ENCODE measurements at regions not wholly inside any gene's neighbourhood (a gene's known extent, or its start where the extent isn't known, plus 50 kb on each side); places are given as distances from the start of the nearest gene placed in this dataset.

GRCh38 chr2:8300216-8300615 lies 381.6 kb upstream of the ID2 start:
- TF ChIP-seq CTCF (IDR thresholded peaks at IDR 0.05; ENCODE audit: low read length): no peak
- no peak for TF ChIP-seq EZH2 (optimal IDR thresholded peaks at IDR 0.05; ENCODE audit: low read depth, low read length)
- TF ChIP-seq EZH2phosphoT487 (IDR thresholded peaks at IDR 0.05; ENCODE audit: low read length): no peak
